Smooth muscle cell (in vitro differentiated cells): ENCODE measurements at regions not wholly inside any gene's neighbourhood (a gene's known extent, or its start where the extent isn't known, plus 50 kb on each side); places are given as distances from the start of the nearest gene placed in this dataset.

Source experiments
- DNase-seq: peaks from one replicate; lab custom pipeline; 2025; ENCODE audit not compliant: unreplicated experiment; lab: John Stamatoyannopoulos, UW
- H2AFZ ChIP-seq: fragments of 200-600 bp; sonication (generic); 2 replicates; pipeline ENCODE4 v1.6.0; 2016; ENCODE audit warnings: antibody characterized with exemption, low read depth, mild to moderate bottlenecking
- H3F3A ChIP-seq: fragments of 200-600 bp; sonication (generic); 2 replicates; pipeline ENCODE4 v1.6.0; 2017; ENCODE audit warnings: antibody characterized with exemption, low read depth
- H3K27ac ChIP-seq: fragments of 200-600 bp; sonication (generic); 2 replicates; pipeline ENCODE4 v1.5.1; 2016; ENCODE audit warnings: low read depth, mild to moderate bottlenecking
- H3K27me3 ChIP-seq: fragments of 200-600 bp; sonication (generic); 2 replicates; pipeline ENCODE4 v1.6.1; 2016; ENCODE audit warnings: low read depth, mild to moderate bottlenecking
- H3K36me3 ChIP-seq: fragments of 200-600 bp; sonication (generic); 2 replicates; pipeline ENCODE4 v1.5.1; 2016; ENCODE audit warnings: low read depth
- H3K4me1 ChIP-seq: fragments of 200-600 bp; sonication (generic); 2 replicates; pipeline ENCODE4 v1.5.1; 2016; ENCODE audit warnings: low read depth
- H3K4me2 ChIP-seq: fragments of 200-600 bp; sonication (generic); 2 replicates; pipeline ENCODE4 v1.6.0; 2016; ENCODE audit warnings: mild to moderate bottlenecking
- H3K4me3 ChIP-seq: fragments of 200-600 bp; sonication (generic); 2 replicates; pipeline ENCODE4 v1.5.1; 2016; ENCODE audit warnings: mild to moderate bottlenecking
- H3K79me2 ChIP-seq: fragments of 200-600 bp; sonication (generic); 2 replicates; pipeline ENCODE4 v1.6.0; 2016; ENCODE audit warnings: low read depth, mild to moderate bottlenecking
- H3K9ac ChIP-seq: fragments of 200-600 bp; sonication (generic); 2 replicates; pipeline ENCODE4 v1.6.0; 2016; ENCODE audit warnings: low read depth
- H3K9me3 ChIP-seq: fragments of 200-600 bp; sonication (generic); replicated peaks from 2 replicates; pipeline ENCODE4 v1.5.1; 2016; ENCODE audit warnings: low read depth
- H4K20me1 ChIP-seq: fragments of 200-600 bp; sonication (generic); 2 replicates; pipeline ENCODE4 v1.6.0; 2016; ENCODE audit warnings: low read depth
- CTCF ChIP-seq: fragments of 200-600 bp; sonication (generic); IDR thresholded peaks from 2 replicates; pipeline ENCODE4 v1.5.1; 2017; ENCODE audit warnings: borderline replicate concordance, mild to moderate bottlenecking, antibody characterized with exemption; ENCODE audit not compliant: insufficient read depth, poor library complexity, severe bottlenecking
- WGBS: methylation state at CpG from one replicate; pipeline ENCODE4 v1.1.7; 2016; ENCODE audit warnings: low lambda C conversion rate; 5-methylcytosine and 5-hydroxymethylcytosine counted together

- Histone ChIP-seq H3K9me3 (no peaks in the 10 kb centered on the region), H3K4me1 (no peaks in the 10 kb centered on the region), H3K9ac (no peak overlapping the region), H3K79me2 (no peaks in the 10 kb centered on the region), H3K4me2 (no peak overlapping the region), H3K27me3 (no peaks in the 10 kb centered on the region), H2AFZ (no peak overlapping the region), H3K27ac (no peak overlapping the region), H3F3A (no peaks in the 10 kb centered on the region), H3K4me3 (no peak overlapping the region), H4K20me1 (no peaks in the 10 kb centered on the region), H3K36me3 (no peaks in the 10 kb centered on the region)
- DNase-seq, result no peak
- WGBS, result 83% methylated on average over 9 of the region's 11 CpGs
- no peak for TF ChIP-seq CTCF
These were observed 292.7 kb upstream of the RTL1 start for GRCh38 chr14:101196051-101196712.

- Histone ChIP-seq H3K4me2 (no peak overlapping the region), H3K9me3 (no peaks in the 10 kb centered on the region), H3K9ac (no peak overlapping the region), H2AFZ (no peak overlapping the region), H3K79me2 (no peaks in the 10 kb centered on the region), H3K36me3 (no peaks in the 10 kb centered on the region), H4K20me1 (no peaks in the 10 kb centered on the region), H3K27ac (no peak overlapping the region), H3F3A (no peaks in the 10 kb centered on the region), H3K27me3 (no peaks in the 10 kb centered on the region), H3K4me3 (no peak overlapping the region), H3K4me1 (no peaks in the 10 kb centered on the region)
- no peak for TF ChIP-seq CTCF
- no peak for DNase-seq
- WGBS, result 82% methylated on average over 11 of the region's 11 CpGs
These were observed 293.5 kb upstream of the RTL1 start for GRCh38 chr14:101196795-101197590.

GRCh38 chr14:101197595-101198397 lies 294.3 kb upstream of the RTL1 start:
- no peaks in the 10 kb centered on the region for H4K20me1 ChIP-seq
- no peak for DNase-seq
- WGBS, result 94% methylated on average over 18 of the region's 18 CpGs
- H3K9ac ChIP-seq, result no peak overlapping the region
- H3K27ac ChIP-seq, result no peak overlapping the region
- no peaks in the 10 kb centered on the region for H3K9me3 ChIP-seq
- H3K4me1 ChIP-seq, result no peaks in the 10 kb centered on the region
- no peak overlapping the region for H3K4me2 ChIP-seq
- no peaks in the 10 kb centered on the region for H3F3A ChIP-seq
- H3K79me2 ChIP-seq, result no peaks in the 10 kb centered on the region
- H3K4me3 ChIP-seq, result no peak overlapping the region
- no peaks in the 10 kb centered on the region for H3K27me3 ChIP-seq
- TF ChIP-seq CTCF, result no peak
- H2AFZ ChIP-seq, result no peak overlapping the region
- H3K36me3 ChIP-seq, result no peaks in the 10 kb centered on the region
